K562 (cell line): ENCODE measurements at regions not wholly inside any gene's neighbourhood (a gene's known extent, or its start where the extent isn't known, plus 50 kb on each side); places are given as distances from the start of the nearest gene placed in this dataset.

Experiments
- ATAC-seq: fragments of 200-7000 bp; cut with Tn5 transposase; 3 replicates; pipeline ENCODE4 v1.9.1; 2020; ENCODE audit warnings: moderate library complexity
- BruUV-seq: library from RNA; stranded (reverse); fragments of 400-500 nt; replicated peaks from 2 replicates; lab custom pipeline; 2021; lab: Mats Ljungman, UMichigan
- CTCF ChIA-PET: fragments of 300-600 bp; formaldehyde crosslinking; extraction: SDS; loops from one replicate; lab custom pipeline; 2021; ENCODE audit warnings: low intra/inter-chr PET ratio; lab: Yijun Ruan, JAX
- POLR2A ChIA-PET: fragments of 300-600, 350-650 bp; sonication (Branson Sonifier 250); formaldehyde crosslinking; extraction: SDS; loops from one replicate; lab custom pipeline; 2021; ENCODE audit warnings: antibody characterized with exemption, inconsistent platforms; lab: Yijun Ruan, JAX
- DNase-seq, 4 experiments: peaks; one replicate each; pipeline versions ENCODE4 v3.0.0 to v3.0.0-alpha.2; 2011 to 2018; ENCODE audit warnings: low spot score in 3 of 4, mixed read lengths in 3 of 4; ENCODE audit errors: extremely low read depth in 1 of 4
- FAIRE-seq: peaks from 2 replicates; lab custom pipeline; 2011; peaks lifted over from hg19 to GRCh38; lab: Jason Lieb, UNC
- H2AFZ ChIP-seq: 2 replicates; pipeline ENCODE4 v1.6.0; 2011; ENCODE audit warnings: low read depth, low read length, control low read depth, inconsistent platforms
- H3K27ac ChIP-seq: fragments of 200-600 bp; 3 replicates; pipeline ENCODE4 v1.8.0; 2011; ENCODE audit warnings: low read depth, mild to moderate bottlenecking, control low read depth, inconsistent platforms, low read length, moderate library complexity, mixed read lengths; ENCODE audit errors: extremely low read depth
- H3K27me3 ChIP-seq, 2 experiments: fragments of 300-600 bp in 1 of 2; 2 replicates in 1 of 2; 3 replicates in 1 of 2; pipeline versions ENCODE4 v1.6.0 to v1.8.0; 2011; ENCODE audit warnings: inconsistent platforms in 2 of 2, low read length in 2 of 2, mild to moderate bottlenecking in 1 of 2, mixed read lengths in 1 of 2, moderate library complexity in 1 of 2; ENCODE audit not compliant: control insufficient read depth in 2 of 2, insufficient read depth in 2 of 2
- H3K36me3 ChIP-seq: fragments of 300-600 bp; 3 replicates; pipeline ENCODE4 v1.8.0; 2011; ENCODE audit warnings: mild to moderate bottlenecking, low read length, inconsistent platforms; ENCODE audit not compliant: control insufficient read depth, insufficient read depth
- H3K4me1 ChIP-seq, 2 experiments: fragments of 200-600 bp in 1 of 2; replicated peaks in 1 of 2; 2 replicates in 1 of 2; 3 replicates in 1 of 2; pipeline versions ENCODE4 v1.5.1 to v1.8.0; 2011; ENCODE audit warnings: inconsistent platforms in 2 of 2, low read length in 2 of 2, mild to moderate bottlenecking in 1 of 2, mixed read lengths in 1 of 2, moderate library complexity in 1 of 2; ENCODE audit not compliant: control insufficient read depth in 2 of 2, insufficient read depth in 2 of 2
- H3K4me2 ChIP-seq: 2 replicates; pipeline ENCODE4 v1.6.1; 2011; ENCODE audit warnings: low read length, control low read depth, inconsistent platforms, mixed read lengths; ENCODE audit not compliant: insufficient read depth
- H3K4me3 ChIP-seq: fragments of 200-600 bp; sonication (generic), shearing (Covaris generic); 2 replicates; pipeline ENCODE4 v1.5.1; 2016; ENCODE audit warnings: control low read depth, inconsistent platforms
- H3K79me2 ChIP-seq: fragments of 200-600 bp; 3 replicates; pipeline ENCODE4 v1.8.0; 2011; ENCODE audit warnings: low read length, inconsistent platforms; ENCODE audit not compliant: control insufficient read depth, insufficient read depth
- H3K9ac ChIP-seq, 2 experiments: 2 replicates each; pipeline versions ENCODE4 v1.6.0 to v1.6.1; 2011; ENCODE audit warnings: low read depth in 2 of 2, low read length in 2 of 2, control low read depth in 1 of 2, inconsistent platforms in 1 of 2, mild to moderate bottlenecking in 1 of 2, mixed read lengths in 1 of 2; ENCODE audit not compliant: insufficient read depth in 1 of 2
- H3K9me1 ChIP-seq: one replicate; pipeline ENCODE4 v1.6.0; 2011; ENCODE audit warnings: inconsistent platforms, mild to moderate bottlenecking, low read length, moderate library complexity; ENCODE audit not compliant: control insufficient read depth, insufficient read depth
- H3K9me3 ChIP-seq: replicated peaks from 2 replicates; pipeline ENCODE4 v1.5.1; 2011; ENCODE audit warnings: low read depth, low read length, inconsistent platforms; ENCODE audit not compliant: control insufficient read depth, insufficient read depth
- H4K20me1 ChIP-seq: replicated peaks from 2 replicates; pipeline ENCODE4 v1.6.1; 2011; ENCODE audit warnings: low read length, inconsistent platforms, mixed read lengths; ENCODE audit not compliant: control insufficient read depth, insufficient read depth
- ATF1 ChIP-seq, 2 experiments: fragments of 450-650 bp in 1 of 2; IDR thresholded peaks; 2 replicates each; pipeline ENCODE4 v1.6.1; 2016; ENCODE audit warnings: missing compliant biosample characterization in 1 of 2, missing genetic modification characterization in 1 of 2
- CBFB ChIP-seq: sonication (generic); formaldehyde crosslinking; IDR thresholded peaks from 2 replicates; pipeline ENCODE4 v1.4.0; 2020; ENCODE audit warnings: mild to moderate bottlenecking, missing genetic modification reagents
- HDAC8 ChIP-seq: fragments of 450-650 bp; IDR thresholded peaks from 2 replicates; pipeline ENCODE4 v1.6.1; 2016; ENCODE audit warnings: mild to moderate bottlenecking, missing genetic modification characterization, moderate library complexity, missing compliant biosample characterization
- SMARCC2 ChIP-seq: fragments of 450-650 bp; IDR thresholded peaks from 2 replicates; pipeline ENCODE4 v1.6.1; 2017; ENCODE audit warnings: antibody characterized with exemption, moderate library complexity, mild to moderate bottlenecking, low read depth
- SPI1 ChIP-seq: IDR thresholded peaks from 2 replicates; pipeline ENCODE4 v1.6.1; 2011; ENCODE audit warnings: low read depth, low read length, control low read depth, borderline replicate concordance
- THRAP3 ChIP-seq: fragments of 450-650 bp; IDR thresholded peaks from 2 replicates; pipeline ENCODE4 v1.6.1; 2016; ENCODE audit warnings: mild to moderate bottlenecking, inconsistent platforms, borderline replicate concordance
- ZNF12 ChIP-seq: sonication (generic); formaldehyde crosslinking; IDR thresholded peaks from 2 replicates; pipeline ENCODE4 v1.4.0; 2020; ENCODE audit warnings: mild to moderate bottlenecking, missing genetic modification reagents
- ZNF232 ChIP-seq: sonication (generic); formaldehyde crosslinking; IDR thresholded peaks from 2 replicates; pipeline ENCODE4 v1.8.0; 2022; ENCODE audit warnings: mild to moderate bottlenecking, missing genetic modification reagents
- ZNF384 ChIP-seq: IDR thresholded peaks from 2 replicates; pipeline ENCODE4 v1.6.1; 2012; ENCODE audit warnings: low read depth, low read length, improper control_type of control experiment
- WGBS: fragments of 100-300 bp; shearing (Covaris generic); methylation state at CpG from one replicate; pipeline ENCODE4 v1.1.6; 2016; ENCODE audit warnings: low coverage, mixed read lengths; ENCODE audit not compliant: insufficient coverage; ENCODE audit errors: missing lambda C conversion rate; 5-methylcytosine and 5-hydroxymethylcytosine counted together
- in situ Hi-C: fragments of 300-500 bp; cut with MboI; formaldehyde crosslinking; loops from 4 replicates; pipeline ENCODE4 v1.15.0; 2018; ENCODE audit warnings: inconsistent platforms, mixed read lengths
- intact Hi-C: fragments of 100-400 bp; cut with micrococcal nuclease; formaldehyde crosslinking; loops from 2 replicates; pipeline ENCODE4 v1.14.2; 2022
- TF ChIP-seq, protein P1 (sequence below): fragments of 450-650 bp; formaldehyde crosslinking; IDR thresholded peaks from 2 replicates; pipeline ENCODE4 v1.4.0; 2020; ENCODE audit warnings: mild to moderate bottlenecking, moderate library complexity

DNA sequence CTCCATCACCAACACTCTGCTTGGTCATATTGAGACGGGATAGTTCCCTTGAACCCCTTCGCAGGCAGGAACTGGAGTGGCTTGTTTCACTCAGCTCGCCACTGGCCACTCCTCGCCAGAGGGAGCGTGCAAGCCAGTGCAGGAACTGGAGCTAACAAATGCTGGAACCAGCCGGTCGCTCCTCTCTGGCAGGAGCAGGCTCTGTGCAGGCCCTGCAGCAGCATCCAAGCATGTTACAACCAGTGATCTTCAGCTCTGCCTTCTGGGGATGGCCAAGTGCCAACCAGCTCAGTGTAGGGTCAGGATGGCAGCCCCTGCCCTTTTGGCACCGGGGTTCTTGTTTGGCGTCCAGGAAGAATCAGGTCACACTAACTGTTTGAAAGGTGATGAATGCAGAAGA is 329.0 kb upstream of the AZI2 start:
- H4K20me1 ChIP-seq = no peaks in the 10 kb centered on the region
- H3K36me3 ChIP-seq = no peaks in the 10 kb centered on the region
- no peaks in the 10 kb centered on the region for H3K4me1 ChIP-seq
- TF ChIP-seq SMARCC2 = no peak
- TF ChIP-seq THRAP3 = no peak
- no peak for TF ChIP-seq CBFB
- no peak for TF ChIP-seq SPI1
- no peak for TF ChIP-seq ATF1 (CRISPR knock-in tag; IDR thresholded peaks at IDR 0.05)
- no peak for TF ChIP-seq ATF1 (tag; IDR thresholded peaks at IDR 0.05)
- BruUV-seq = no TSS peak
- DNase-seq = no peak
- FAIRE-seq = no peak
- intact Hi-C loops (no loop called here), in situ Hi-C loops (no loop called here)
- whole genome bisulfite sequencing = 0% methylated on average over 9 of the region's 9 CpGs
- ChIA-PET CTCF (no interaction called here), POLR2A (no interaction called here)
- no peaks in the 10 kb centered on the region for H3K9me1 ChIP-seq
- ATAC-seq = no peak
- no peaks in the 10 kb centered on the region for H3K79me2 ChIP-seq
- H3K9ac ChIP-seq = no peak overlapping the region
- no peak overlapping the region for H3K4me2 ChIP-seq
- no peak overlapping the region for H3K4me3 ChIP-seq
- no peak overlapping the region for H2AFZ ChIP-seq
- H3K9me3 ChIP-seq = no peaks in the 10 kb centered on the region
- no peaks in the 10 kb centered on the region for H3K27me3 ChIP-seq
- H3K27ac ChIP-seq = no peak overlapping the region

GRCh38 chr3:28678086-28678485 is 329.5 kb upstream of the AZI2 start:
- 0% methylated on average over 8 of the region's 8 CpGs for WGBS
- Histone ChIP-seq H3K27me3 (no peaks in the 10 kb centered on the region), H3K9me3 (no peaks in the 10 kb centered on the region), H3K4me2 (no peak overlapping the region), H3K9ac (no peak overlapping the region), H4K20me1 (no peaks in the 10 kb centered on the region), H3K9me1 (no peaks in the 10 kb centered on the region), H3K4me1 (no peaks in the 10 kb centered on the region), H3K36me3 (no peaks in the 10 kb centered on the region), H3K4me3 (no peak overlapping the region), H2AFZ (no peak overlapping the region), H3K27ac (no peak overlapping the region), H3K79me2 (no peaks in the 10 kb centered on the region)
- DNase-seq (no peak), FAIRE-seq (no peak), ATAC-seq (no peak)
- no TSS peak for BruUV-seq
- ChIA-PET CTCF (interaction anchor here (0.5 kb wide), 1 partner anchor 21 kb away, joined by 3 read pairs; no protein-coding TSS in a partner anchor), POLR2A (no interaction called here)
- TF ChIP-seq ZNF12 = no peak
- TF ChIP-seq ZNF232 (CRISPR knock-in tag) = no peak
- TF ChIP-seq HDAC8 (tag) = no peak
- TF ChIP-seq, protein P1, sequence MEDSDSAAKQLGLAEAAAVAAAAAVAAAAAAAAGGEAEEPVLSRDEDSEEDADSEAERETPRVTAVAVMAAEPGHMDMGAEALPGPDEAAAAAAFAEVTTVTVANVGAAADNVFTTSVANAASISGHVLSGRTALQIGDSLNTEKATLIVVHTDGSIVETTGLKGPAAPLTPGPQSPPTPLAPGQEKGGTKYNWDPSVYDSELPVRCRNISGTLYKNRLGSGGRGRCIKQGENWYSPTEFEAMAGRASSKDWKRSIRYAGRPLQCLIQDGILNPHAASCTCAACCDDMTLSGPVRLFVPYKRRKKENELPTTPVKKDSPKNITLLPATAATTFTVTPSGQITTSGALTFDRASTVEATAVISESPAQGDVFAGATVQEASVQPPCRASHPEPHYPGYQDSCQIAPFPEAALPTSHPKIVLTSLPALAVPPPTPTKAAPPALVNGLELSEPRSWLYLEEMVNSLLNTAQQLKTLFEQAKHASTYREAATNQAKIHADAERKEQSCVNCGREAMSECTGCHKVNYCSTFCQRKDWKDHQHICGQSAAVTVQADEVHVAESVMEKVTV (CRISPR knock-in tag) = no peak
- no peak for TF ChIP-seq ZNF384
- intact Hi-C loops (no loop called here), in situ Hi-C loops (no loop called here)
